ENCODE measurements at regions not wholly inside any gene's neighbourhood (a gene's known extent, or its start where the extent isn't known, plus 50 kb on each side); places are given as distances from the start of the nearest gene placed in this dataset.

DNA sequence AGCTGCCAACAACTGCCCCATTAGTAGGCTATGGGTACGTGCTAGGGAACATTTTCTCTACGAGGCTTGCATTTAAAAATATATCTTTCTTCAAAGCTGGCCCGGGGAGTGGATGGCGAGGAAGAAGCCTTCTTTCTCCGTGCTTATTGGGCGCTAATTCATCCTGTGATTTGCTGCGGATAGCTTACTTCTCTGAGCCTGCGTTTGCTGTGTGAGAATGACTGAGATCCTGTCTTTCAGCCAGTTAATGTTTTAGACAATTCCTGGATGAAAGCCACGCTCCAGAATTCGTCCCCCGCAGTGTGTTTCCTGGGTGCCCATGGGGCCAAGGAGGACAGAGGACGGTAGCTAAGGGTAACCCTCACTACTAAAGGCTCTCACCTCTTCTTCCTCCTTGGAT lies 57.8 kb upstream of the TARBP1 start:
- no peak for DNase-seq (ENCODE audit: low read depth, low spot score)

DNA sequence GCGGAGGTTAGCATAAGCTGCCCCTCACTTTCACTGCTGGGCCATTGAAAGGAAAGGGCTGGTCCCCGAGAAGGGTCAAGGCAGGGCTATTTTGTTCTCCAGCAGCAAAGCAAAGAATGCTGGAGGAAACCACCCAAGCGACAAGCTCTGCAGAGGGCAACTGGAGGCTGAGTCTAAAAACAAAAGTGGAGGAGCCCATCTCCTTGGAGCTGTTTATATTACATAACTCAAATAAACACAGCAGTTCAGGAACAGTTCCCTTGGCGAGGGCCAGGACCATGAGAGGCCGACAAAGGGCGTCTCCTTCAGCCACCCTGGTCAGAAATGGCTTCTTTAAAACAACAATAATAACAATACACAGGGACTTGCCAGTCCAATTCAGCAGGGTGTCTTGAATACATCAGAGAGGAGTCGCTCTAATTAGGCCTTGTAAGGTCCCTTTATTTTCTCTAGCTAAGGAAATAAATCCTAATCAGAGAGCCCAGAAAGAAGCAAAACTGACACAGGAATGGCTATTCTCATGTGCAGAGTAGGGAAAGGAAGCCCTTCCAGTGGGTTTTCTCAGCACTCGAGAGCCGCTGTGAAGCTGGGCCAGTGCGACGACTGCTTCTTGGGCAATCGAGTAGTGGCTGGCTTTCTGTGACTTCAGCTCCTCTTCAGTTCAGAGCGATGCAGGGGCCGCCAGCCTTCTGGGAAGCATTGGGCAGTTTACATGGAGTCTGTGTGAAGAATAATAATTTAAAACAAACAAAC lies 57.0 kb upstream of the TARBP1 start:
- DNase-seq (ENCODE audit: low read depth, low spot score) = no peak

DNA sequence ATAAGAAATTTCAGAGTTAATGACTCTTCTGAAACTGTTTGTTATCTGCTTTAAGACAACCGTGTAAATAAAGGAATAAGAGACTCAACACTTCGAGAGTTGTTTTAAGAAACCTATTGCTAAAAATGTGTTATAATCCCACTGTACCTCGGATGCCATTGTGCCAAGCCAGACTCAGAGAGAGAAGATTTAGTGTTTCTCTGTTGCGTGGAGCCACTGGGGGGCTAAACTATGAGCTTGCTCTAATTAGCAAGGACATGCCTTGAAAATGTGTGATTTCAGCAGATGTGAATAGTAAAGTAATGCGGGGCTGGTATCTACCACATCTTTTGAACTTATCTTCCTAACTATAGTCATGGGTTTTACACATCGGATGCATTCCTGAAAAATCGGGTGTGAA lies 56.2 kb upstream of the TARBP1 start:
- no peak for DNase-seq (ENCODE audit: low read depth, low spot score)

DNA sequence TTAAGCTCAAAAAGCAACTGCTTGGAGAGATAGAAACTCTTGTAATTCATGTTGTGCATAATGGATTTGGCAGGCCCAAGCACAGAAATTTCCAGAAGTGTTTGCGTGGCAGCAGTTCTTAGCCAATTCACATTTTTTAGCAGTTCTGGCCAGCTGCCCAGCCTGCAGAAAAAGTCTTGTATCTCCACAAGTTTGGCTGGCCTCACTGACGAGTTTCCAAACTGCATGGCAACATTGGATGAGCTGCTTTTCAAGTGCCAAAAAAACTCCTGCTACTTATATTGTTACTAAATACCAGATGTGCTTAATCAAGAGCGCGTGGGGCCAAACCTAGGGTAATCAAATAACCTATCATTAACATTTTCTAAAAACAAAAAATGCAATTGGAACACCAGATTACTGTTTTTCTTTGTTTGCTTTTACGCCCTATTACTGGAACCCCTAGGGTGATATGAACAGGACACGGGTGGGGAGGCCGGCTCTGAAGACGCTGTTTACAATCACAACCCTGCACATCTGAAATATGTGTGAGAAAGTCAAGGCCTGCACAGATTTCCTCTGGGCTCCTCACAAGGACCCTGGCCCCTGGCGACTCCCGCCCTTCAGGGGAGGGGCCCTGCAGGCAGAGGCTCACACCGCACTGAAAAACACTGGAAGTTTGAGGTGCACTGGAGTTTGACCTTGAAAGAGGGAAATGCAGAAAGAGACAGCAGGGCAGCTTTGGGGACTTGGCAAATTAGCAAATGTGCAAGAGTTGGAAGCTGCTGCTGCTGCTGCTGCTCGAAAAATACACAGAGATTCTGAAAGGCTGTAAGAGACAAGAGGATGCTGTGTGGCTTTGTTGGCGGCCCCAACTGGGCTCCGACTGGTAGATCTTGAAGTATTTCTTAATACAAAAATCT lies 55.2 kb upstream of the TARBP1 start:
- no peak for DNase-seq (ENCODE audit: low read depth, low spot score)

DNA sequence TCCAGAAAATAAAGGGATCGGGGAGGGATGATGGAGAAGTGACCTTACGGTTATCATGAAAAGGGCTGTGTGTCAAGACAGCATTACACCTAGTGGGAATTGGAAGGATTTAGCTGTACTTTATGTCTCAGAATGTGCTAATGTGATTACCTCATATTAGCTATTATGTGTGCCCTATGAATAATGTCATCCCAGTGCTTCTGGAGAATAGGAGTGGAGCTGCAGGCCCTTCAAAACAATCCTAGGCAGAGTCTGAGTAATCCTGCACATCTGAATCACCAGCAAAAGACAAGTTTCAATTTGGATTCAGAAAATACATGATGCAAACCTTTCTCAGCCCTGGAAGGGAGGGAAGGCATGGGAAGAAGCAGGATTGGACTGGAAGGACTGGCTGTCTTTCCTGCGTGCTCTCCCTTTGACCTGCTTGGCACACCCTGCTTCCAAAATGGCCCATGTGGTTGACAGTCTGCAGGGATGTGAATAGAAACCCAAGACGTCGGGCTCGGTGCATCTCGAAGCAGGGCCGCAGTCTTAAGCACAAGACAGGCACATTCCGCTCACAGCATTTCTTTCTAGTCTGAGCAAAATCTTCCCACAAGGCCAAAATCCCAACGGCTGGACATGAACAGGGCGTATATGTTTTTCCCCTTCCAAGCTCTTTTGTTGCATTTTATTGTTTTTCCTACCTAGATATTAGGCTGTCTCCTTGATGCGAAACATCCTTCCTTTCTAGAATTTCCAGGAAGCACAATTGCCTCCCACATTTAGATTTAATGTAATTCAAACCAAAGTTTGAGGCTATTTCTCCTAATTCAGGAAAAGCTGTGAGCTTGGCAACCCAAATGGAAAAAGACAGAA lies 54.3 kb upstream of the TARBP1 start:
- no peak for DNase-seq (ENCODE audit: low read depth, low spot score)

DNA sequence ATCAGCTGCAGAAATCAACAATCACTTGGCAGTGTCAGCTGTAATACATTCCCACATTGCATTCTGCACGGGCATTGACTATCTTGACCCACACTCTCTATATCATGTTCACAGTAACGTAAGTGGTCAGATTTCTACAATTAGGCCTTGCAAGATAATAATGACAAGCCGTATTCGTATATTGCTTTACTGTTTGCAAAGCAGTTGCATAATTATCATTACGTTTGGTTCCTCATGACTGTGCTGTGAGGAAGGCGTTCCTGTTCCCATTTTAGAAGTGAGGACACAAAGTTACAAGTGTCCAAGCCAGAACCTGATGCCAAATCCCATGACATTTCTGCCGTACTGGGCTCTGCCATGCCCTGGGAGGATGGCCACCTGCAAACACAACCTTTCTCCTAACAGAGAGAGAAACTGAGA lies 53.5 kb upstream of the TARBP1 start:
- no peak for DNase-seq (ENCODE audit: low read depth, low spot score)

DNA sequence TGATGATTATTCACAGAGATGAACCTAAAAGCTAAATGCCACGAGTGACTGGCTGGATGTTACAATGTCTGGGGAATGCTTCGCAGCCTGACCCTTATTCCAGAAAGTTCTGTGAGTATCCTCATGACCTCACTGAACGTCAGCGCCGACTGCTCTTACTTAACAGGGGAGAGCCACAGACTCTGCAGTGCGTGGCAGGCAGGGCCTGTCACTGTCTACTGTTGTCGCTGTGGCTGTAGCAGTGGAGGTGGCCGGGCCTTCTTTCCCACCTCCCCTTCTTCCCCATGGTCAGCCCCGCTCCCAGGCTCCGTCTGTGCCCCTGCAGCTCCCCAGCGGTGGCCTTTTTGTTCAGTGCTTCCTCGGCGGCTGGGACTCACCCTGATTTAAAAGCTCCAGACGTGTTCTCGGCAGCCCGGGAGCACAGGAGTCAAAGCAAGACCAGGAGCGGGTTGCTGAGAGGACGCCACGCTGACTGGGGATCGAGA lies 52.2 kb upstream of the TARBP1 start:
- no peak for DNase-seq (ENCODE audit: low read depth, low spot score)

DNA sequence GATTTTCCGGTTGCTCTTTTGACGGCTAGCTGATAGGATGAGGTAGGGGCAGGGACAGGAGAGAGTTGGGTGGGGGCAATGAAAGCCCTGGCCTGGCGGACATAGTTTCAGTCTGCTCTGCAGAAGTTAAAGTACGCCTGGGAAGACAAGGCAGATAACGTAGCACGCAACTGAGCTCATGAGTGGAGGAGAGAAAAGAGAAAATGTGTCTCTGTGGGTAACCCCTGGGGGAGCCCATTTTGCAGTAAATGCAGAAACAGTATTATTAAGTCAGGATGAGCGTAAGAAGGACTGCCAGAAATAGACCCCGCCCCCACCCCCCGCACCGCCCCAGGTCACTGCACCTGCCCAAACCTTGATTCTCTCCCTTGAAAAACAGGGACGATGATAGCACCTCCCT lies 51.7 kb upstream of the TARBP1 start:
- no peak for DNase-seq (ENCODE audit: low read depth, low spot score)

DNA sequence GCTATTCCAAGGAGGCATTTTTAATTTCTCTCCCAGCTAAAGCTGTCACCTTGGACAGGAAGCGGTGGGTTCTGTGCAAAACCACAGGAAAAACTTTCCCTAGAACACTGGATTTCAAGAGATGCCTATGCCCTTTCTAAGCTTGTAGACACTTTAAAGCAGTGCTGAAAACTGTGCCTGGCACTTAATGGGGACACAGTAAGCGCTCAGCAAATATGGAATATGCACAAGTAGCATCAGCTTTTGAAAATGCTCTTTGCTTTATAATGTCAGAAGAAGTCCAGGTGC lies 50.9 kb upstream of the TARBP1 start:
- DNase-seq (ENCODE audit: low read depth, low spot score) = no peak

DNA sequence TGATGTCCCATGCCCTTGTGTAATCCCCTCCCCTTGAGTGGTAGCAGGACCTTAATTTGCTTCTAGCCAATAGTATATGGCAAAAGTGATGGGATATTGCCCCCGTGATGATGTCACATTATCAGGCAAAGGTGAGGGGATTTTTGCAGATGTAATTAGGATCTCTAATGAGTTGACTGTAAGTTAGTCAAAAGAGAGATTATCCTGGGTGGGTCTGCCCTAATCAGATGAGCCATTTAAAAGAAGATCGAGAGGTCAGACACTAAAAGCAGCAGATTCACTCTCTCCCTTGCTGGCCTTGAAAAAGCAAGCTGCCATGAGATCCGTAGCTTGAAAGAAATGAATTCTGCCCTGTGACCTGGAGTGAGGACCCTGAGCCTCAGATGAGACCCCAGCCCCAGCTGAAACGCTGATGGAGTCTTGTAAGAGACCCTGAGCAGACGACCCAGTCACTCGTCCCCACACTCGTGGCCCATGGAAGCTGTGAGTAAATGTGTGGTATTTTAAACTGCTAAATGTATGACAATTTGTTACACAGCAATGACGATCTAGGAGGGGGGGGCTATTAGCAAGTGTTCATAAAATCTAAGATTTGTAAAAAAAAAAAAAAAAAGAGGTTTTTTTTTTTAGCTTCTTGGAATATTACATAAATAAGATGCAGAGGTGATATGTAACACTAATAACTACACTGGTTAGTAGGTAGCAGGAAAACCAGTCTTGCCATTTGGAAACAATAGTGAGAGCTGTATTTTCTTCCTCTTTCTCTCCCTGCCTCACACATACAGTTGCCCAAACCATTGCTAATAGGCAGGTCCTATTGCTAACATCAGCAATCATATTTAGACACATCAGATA lies 50.3 kb upstream of the TARBP1 start:
- no peak for DNase-seq (ENCODE audit: low read depth, low spot score)
